ENCODE measurements at regions not wholly inside any gene's neighbourhood (a gene's known extent, or its start where the extent isn't known, plus 50 kb on each side); places are given as distances from the start of the nearest gene placed in this dataset.

GRCh38 chr7:155972247-155972646, 160.0 kb upstream of the SHH start (continued):
- TF ChIP-seq REST (IDR thresholded peaks at IDR 0.05; ENCODE audit: unreplicated experiment): no peak
- no peak for TF ChIP-seq ETS1 (IDR thresholded peaks at IDR 0.05)
- no peak for TF ChIP-seq JUNB (IDR thresholded peaks at IDR 0.05; ENCODE audit: unreplicated experiment)
- TF ChIP-seq ZNF331 (CRISPR knock-in tag; IDR thresholded peaks at IDR 0.05; ENCODE audit: low read depth): no peak
- no peak for TF ChIP-seq POLR2AphosphoS5 (IDR thresholded peaks at IDR 0.05; ENCODE audit: low read depth)

DNA sequence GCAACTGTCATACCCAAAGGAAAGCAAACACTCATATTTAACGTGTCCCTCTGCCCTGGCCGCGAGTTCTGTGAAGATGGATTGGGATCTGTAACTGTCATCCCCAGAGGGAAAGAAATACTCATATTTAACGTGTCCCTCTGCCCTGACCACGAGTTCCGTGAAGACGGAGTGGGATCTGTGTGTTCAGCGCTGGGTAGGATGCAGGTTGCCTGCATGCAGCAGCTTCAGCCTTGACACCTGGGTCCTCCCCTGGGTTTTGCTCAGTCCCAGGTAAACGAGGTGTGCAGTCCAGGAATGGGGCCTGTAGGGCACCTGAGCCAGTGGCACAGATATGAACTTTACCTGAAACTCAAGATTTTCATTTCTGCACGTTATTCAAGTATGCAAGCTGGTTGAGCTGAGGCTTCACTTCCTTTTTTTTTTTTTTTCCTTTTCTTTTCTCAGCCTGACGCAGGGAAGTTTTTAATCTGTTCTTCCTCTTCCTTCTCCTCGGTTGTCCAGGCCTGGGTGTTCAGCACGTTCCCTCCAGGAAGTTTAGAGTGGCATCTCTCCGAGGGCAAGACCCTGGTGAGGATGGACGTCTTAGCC, 159.0 kb upstream of the SHH start:
- no peaks in the 10 kb centered on the region for H3K36me3 Mint-ChIP-seq (ENCODE audit: low read depth)
- TF ChIP-seq STAT1 (IDR thresholded peaks at IDR 0.05; ENCODE audit: unreplicated experiment) (no peak), EZH2 (IDR thresholded peaks at IDR 0.05; ENCODE audit: low read depth, unreplicated experiment) (no peak), EZH2phosphoT487 (IDR thresholded peaks at IDR 0.05; ENCODE audit: unreplicated experiment) (no peak), ETS1 (IDR thresholded peaks at IDR 0.05) (no peak), ZNF114 (CRISPR knock-in tag; IDR thresholded peaks at IDR 0.05) (no peak)
- TF ChIP-seq, protein P1, sequence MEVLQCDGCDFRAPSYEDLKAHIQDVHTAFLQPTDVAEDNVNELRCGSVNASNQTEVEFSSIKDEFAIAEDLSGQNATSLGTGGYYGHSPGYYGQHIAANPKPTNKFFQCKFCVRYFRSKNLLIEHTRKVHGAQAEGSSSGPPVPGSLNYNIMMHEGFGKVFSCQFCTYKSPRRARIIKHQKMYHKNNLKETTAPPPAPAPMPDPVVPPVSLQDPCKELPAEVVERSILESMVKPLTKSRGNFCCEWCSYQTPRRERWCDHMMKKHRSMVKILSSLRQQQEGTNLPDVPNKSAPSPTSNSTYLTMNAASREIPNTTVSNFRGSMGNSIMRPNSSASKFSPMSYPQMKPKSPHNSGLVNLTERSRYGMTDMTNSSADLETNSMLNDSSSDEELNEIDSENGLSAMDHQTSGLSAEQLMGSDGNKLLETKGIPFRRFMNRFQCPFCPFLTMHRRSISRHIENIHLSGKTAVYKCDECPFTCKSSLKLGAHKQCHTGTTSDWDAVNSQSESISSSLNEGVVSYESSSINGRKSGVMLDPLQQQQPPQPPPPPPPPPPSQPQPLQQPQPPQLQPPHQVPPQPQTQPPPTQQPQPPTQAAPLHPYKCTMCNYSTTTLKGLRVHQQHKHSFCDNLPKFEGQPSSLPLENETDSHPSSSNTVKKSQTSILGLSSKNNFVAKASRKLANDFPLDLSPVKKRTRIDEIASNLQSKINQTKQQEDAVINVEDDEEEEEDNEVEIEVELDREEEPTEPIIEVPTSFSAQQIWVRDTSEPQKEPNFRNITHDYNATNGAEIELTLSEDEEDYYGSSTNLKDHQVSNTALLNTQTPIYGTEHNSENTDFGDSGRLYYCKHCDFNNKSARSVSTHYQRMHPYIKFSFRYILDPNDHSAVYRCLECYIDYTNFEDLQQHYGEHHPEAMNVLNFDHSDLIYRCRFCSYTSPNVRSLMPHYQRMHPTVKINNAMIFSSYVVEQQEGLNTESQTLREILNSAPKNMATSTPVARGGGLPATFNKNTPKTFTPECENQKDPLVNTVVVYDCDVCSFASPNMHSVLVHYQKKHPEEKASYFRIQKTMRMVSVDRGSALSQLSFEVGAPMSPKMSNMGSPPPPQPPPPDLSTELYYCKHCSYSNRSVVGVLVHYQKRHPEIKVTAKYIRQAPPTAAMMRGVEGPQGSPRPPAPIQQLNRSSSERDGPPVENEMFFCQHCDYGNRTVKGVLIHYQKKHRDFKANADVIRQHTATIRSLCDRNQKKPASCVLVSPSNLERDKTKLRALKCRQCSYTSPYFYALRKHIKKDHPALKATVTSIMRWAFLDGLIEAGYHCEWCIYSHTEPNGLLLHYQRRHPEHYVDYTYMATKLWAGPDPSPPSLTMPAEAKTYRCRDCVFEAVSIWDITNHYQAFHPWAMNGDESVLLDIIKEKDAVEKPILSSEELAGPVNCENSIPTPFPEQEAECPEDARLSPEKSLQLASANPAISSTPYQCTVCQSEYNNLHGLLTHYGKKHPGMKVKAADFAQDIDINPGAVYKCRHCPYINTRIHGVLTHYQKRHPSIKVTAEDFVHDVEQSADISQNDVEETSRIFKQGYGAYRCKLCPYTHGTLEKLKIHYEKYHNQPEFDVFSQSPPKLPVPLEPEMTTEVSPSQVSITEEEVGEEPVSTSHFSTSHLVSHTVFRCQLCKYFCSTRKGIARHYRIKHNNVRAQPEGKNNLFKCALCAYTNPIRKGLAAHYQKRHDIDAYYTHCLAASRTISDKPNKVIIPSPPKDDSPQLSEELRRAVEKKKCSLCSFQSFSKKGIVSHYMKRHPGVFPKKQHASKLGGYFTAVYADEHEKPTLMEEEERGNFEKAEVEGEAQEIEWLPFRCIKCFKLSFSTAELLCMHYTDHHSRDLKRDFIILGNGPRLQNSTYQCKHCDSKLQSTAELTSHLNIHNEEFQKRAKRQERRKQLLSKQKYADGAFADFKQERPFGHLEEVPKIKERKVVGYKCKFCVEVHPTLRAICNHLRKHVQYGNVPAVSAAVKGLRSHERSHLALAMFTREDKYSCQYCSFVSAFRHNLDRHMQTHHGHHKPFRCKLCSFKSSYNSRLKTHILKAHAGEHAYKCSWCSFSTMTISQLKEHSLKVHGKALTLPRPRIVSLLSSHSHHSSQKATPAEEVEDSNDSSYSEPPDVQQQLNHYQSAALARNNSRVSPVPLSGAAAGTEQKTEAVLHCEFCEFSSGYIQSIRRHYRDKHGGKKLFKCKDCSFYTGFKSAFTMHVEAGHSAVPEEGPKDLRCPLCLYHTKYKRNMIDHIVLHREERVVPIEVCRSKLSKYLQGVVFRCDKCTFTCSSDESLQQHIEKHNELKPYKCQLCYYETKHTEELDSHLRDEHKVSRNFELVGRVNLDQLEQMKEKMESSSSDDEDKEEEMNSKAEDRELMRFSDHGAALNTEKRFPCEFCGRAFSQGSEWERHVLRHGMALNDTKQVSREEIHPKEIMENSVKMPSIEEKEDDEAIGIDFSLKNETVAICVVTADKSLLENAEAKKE (CRISPR knock-in tag; IDR thresholded peaks at IDR 0.05): no peak

More for the DNA sequence above, 159.0 kb upstream of the SHH start:
- Mint-ChIP-seq H3K9me3 (no peaks in the 10 kb centered on the region), H3K27ac (no peak overlapping the region), H3K4me3 (no peak overlapping the region), H3K27me3 (ENCODE audit: insufficient read depth, low read depth, poor library complexity) (peaks cover 7% of the 10 kb centered on the region), H3K4me1 (peaks cover 10% of the 10 kb centered on the region)
- no peak overlapping the region for H2AFZ ChIP-seq
- no peaks in the 10 kb centered on the region for H3K9me2 ChIP-seq (ENCODE audit: insufficient read depth)
- no peaks in the 10 kb centered on the region for H3F3A ChIP-seq (replicated peaks; ENCODE audit: low read depth)
- H3K4me3 ChIP-seq: no peak overlapping the region
- no peak overlapping the region for H3K4me2 ChIP-seq
- ATAC-seq: no peak
- H4K20me1 ChIP-seq (replicated peaks; ENCODE audit: insufficient read depth): no peaks in the 10 kb centered on the region
- no peaks in the 10 kb centered on the region for H3K79me2 ChIP-seq (replicated peaks; ENCODE audit: insufficient read depth)
- no peaks in the 10 kb centered on the region for H3K4me1 ChIP-seq (ENCODE audit: insufficient read depth)
- H3K27ac ChIP-seq (ENCODE audit: low read depth): no peak overlapping the region
- DNase-seq (ENCODE audit: low spot score): no peak
- no peaks in the 10 kb centered on the region for H3K27me3 ChIP-seq (ENCODE audit: insufficient read depth)
- H3K36me3 ChIP-seq (ENCODE audit: insufficient read depth): no peaks in the 10 kb centered on the region

Data from GM23338 (cell line).